LNCAP (cell line): ENCODE measurements at regions not wholly inside any gene's neighbourhood (a gene's known extent, or its start where the extent isn't known, plus 50 kb on each side); places are given as distances from the start of the nearest gene placed in this dataset.

Source experiments
- TF ChIP-seq, protein P1 (sequence below): fragments of 450-650 bp; IDR thresholded peaks from 2 replicates; pipeline ENCODE4 v1.5.1; 2017; ENCODE audit warnings: mild to moderate bottlenecking

DNA sequence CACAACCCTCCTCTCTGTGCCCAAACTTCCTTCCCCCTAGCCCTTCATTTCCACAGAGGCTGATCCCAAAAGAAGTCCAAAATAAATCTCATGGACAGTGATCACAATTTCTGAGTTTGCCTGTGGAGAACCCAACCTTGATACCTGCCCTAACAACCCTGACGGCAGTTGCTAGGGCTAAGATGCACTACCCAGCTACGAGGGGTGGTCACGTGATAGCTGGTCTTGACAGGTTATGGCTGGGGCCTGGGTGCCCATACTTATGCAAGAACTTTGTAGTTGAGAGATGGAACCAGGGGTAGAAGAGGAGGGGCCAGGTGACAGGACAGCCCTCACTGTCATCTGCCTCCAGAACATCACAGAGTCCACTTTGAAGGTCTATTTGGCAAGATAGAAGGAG lies 147.9 kb downstream of the AKAIN1 start:
- TF ChIP-seq, protein P1, sequence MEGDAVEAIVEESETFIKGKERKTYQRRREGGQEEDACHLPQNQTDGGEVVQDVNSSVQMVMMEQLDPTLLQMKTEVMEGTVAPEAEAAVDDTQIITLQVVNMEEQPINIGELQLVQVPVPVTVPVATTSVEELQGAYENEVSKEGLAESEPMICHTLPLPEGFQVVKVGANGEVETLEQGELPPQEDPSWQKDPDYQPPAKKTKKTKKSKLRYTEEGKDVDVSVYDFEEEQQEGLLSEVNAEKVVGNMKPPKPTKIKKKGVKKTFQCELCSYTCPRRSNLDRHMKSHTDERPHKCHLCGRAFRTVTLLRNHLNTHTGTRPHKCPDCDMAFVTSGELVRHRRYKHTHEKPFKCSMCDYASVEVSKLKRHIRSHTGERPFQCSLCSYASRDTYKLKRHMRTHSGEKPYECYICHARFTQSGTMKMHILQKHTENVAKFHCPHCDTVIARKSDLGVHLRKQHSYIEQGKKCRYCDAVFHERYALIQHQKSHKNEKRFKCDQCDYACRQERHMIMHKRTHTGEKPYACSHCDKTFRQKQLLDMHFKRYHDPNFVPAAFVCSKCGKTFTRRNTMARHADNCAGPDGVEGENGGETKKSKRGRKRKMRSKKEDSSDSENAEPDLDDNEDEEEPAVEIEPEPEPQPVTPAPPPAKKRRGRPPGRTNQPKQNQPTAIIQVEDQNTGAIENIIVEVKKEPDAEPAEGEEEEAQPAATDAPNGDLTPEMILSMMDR, result no peak

DNA sequence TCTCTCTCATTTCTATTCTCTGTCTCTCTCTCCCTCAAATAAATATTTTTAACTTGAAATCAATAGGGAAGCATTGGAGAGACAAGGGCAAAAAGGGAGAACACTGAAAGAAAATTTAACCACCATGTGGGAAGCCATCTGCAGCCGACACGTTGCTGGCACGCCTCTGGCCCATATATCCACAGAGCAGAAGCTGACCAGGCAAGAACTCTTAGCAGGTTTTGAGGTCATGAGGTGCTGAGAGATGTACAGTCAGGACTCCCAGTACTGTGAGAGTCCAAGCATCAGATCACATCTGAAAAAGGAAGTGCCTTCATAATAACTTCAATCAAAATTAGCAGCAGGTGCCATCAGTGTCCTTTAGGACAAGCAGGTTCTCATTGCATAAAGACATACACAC lies 156.6 kb downstream of the AKAIN1 start:
- TF ChIP-seq, protein P1, result no peak

DNA sequence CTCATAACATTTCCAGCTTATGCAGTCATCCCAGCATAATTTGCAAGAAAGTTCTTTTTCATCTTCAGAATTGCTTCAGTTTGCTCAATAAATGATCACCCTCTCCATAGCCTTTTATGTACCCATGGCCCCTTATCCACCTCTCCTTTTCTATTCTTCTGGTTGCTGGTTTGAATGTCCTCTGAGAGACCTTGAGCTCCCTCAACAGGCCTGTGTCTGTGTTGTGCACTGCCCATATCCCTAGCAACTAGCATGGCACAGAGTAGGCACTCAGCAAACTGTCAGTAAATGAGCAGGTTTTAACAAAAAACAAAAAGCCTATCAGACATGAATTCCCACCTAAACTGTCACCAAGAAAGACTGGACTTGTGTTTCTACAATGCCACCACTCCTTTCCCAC lies 160.5 kb downstream of the AKAIN1 start:
- TF ChIP-seq, protein P1, result no peak

GRCh38 chr18:5031216-5031615 lies 165.8 kb downstream of the AKAIN1 start:
- TF ChIP-seq, protein P1, result no peak

GRCh38 chr18:5030636-5031035 lies 166.4 kb downstream of the AKAIN1 start:
- TF ChIP-seq, protein P1, result no peak

GRCh38 chr18:5029592-5029991 lies 167.5 kb downstream of the AKAIN1 start:
- TF ChIP-seq, protein P1, result no peak

DNA sequence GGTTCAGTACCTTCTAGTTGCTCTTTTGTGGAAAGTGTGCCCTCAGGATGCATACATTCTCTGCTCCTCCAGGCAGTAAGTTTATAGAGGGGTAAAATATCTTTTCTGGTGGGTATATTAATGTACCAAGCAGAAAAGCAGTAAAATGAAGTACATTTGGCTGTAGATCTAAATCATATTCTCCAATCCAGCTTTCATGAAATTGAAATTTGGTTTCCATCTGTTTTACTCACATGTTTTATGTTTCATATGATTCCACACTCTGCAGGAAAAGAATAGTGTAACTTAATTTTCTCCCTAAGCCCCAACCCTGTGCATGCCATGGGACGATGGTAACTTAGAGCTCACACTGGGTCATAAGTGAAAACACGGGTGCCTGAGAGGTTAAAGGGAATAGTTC lies 172.3 kb downstream of the AKAIN1 start:
- TF ChIP-seq, protein P1, result no peak

DNA sequence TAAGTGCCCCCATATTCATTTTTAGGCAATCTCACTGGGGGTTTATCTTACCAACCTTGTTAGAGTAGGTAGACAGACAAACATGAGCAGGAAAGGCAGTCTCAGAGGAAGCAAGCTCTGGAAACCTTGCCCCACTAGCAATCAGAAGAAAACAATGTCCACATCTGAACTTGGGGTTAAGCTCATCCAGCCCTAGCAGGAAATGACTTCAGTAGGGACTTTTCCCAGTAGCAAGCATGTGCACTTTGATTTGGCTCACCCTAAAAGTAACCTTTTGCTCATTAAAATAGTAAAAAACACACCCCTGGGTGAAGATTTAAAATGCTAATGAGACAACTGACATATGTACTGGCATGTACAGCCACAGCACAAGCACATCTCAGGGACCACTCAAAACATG lies 175.5 kb downstream of the AKAIN1 start:
- TF ChIP-seq, protein P1, result no peak
